Activated CD4-positive, alpha-beta T cell treated with anti-CD3 and anti-CD28 coated beads for 36 hours (primary cell): ENCODE measurements at regions not wholly inside any gene's neighbourhood (a gene's known extent, or its start where the extent isn't known, plus 50 kb on each side); places are given as distances from the start of the nearest gene placed in this dataset.
A peak's percentile ranks its signal among the peaks of the same experiment; 100 is the strongest.

Source experiments
- ATAC-seq: fragments of 200-7000 bp; cut with Tn5 transposase; one replicate; pipeline ENCODE4 v1.10.0; 2021; ENCODE audit warnings: mild to moderate bottlenecking, moderate library complexity
- CTCF ChIA-PET: fragments of 350-600 bp; sonication (Branson Sonifier 250); formaldehyde crosslinking; loops from one replicate; lab custom pipeline; 2021; ENCODE audit warnings: antibody characterized with exemption; lab: Charles Lee
- POLR2A ChIA-PET: fragments of 350-600 bp; sonication (Branson Sonifier 250); formaldehyde crosslinking; loops from one replicate; lab custom pipeline; 2021; ENCODE audit warnings: antibody characterized with exemption, inconsistent platforms; lab: Charles Lee
- DNase-seq: peaks from one replicate; pipeline ENCODE4 v3.0.0-alpha.2; 2020
- H3K27ac Mint-ChIP-seq: one replicate; pipeline ENCODE4 v1.8.0; 2021; ENCODE audit warnings: mixed read lengths
- H3K27me3 Mint-ChIP-seq: one replicate; pipeline ENCODE4 v1.8.0; 2021; ENCODE audit warnings: mixed read lengths
- H3K36me3 Mint-ChIP-seq: one replicate; pipeline ENCODE4 v1.8.0; 2021; ENCODE audit warnings: low read depth, mixed read lengths
- H3K4me1 Mint-ChIP-seq: one replicate; pipeline ENCODE4 v1.8.0; 2021; ENCODE audit warnings: mixed read lengths
- H3K4me3 Mint-ChIP-seq: one replicate; pipeline ENCODE4 v1.8.0; 2021; ENCODE audit warnings: mild to moderate bottlenecking, moderate library complexity, mixed read lengths
- H3K9me3 Mint-ChIP-seq: one replicate; pipeline ENCODE4 v1.8.0; 2021; ENCODE audit warnings: low read depth, mixed read lengths
- intact Hi-C, 2 experiments: fragments of 100-400 bp; cut with DNase I in 1 of 2; cut with micrococcal nuclease in 1 of 2; formaldehyde crosslinking; loops; one replicate each; pipeline versions ENCODE4 v1.14.2 to v1.15.1; 2022 to 2024; cut with DNase I, micrococcal nuclease

DNA sequence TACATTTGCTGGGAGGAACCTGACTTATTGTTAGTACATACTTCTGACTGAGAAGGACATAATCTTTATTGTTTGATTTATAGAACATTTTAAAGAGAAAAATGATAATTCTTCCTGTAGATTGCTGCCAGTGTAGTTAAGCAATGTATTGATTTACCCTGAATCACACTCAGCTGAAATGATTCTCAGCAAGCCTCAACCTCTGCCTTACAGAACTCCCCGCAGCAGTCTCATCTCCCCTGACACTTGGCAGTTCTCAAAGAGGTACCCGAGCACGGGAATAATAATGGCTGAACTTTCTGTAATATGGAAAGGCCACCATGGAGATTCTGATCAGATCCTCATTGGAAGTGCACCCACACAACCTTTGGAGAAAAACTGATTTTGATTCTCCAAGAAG lies 74.9 kb upstream of the RFX3 start:
- ChIA-PET CTCF (interaction anchor here (0.7 kb wide), 1 partner anchor 1134 kb away, joined by 4 read pairs; no protein-coding TSS in a partner anchor), POLR2A (no interaction called here)
- H3K4me3 Mint-ChIP-seq, result no peak overlapping the region
- no peaks in the 10 kb centered on the region for H3K4me1 Mint-ChIP-seq
- DNase-seq (no peak), ATAC-seq (no peak)
- intact Hi-C loops, result no loop called here
- no peaks in the 10 kb centered on the region for H3K9me3 Mint-ChIP-seq
- H3K27ac Mint-ChIP-seq, result no peak overlapping the region
- no peaks in the 10 kb centered on the region for H3K27me3 Mint-ChIP-seq
- no peaks in the 10 kb centered on the region for H3K36me3 Mint-ChIP-seq

DNA sequence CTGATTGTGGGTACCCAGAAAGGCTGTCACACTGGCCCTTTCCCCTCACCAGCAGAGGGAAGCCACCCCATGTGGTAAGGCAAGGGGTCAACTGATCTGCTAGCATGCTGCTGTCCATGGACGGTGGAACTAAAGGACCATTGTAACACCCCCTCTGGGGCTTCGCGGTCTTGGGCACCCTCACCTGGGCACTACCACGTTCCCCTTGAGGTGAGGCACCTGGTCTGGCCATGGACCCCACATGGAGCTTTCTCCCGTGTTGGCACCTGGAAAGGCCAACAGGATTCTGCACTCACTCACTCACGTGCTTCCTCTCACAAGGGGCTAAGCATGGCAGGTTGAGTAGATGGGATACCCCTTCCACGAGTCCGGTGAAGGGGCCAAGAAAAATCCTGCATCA lies 72.0 kb upstream of the RFX3 start:
- H3K27me3 Mint-ChIP-seq, result no peaks in the 10 kb centered on the region
- intact Hi-C loops, result no loop called here
- POLR2A ChIA-PET, result no interaction called here
- H3K27ac Mint-ChIP-seq, result no peak overlapping the region
- H3K36me3 Mint-ChIP-seq, result peaks cover under 1% of the 10 kb centered on the region
- CTCF ChIA-PET, result interaction anchor here (1.7 kb wide), 1 partner anchor 9 kb away, joined by 6 read pairs; no protein-coding TSS in a partner anchor
- DNase-seq (no peak), ATAC-seq (no peak)
- peaks cover under 1% of the 10 kb centered on the region for H3K9me3 Mint-ChIP-seq
- no peaks in the 10 kb centered on the region for H3K4me1 Mint-ChIP-seq
- no peak overlapping the region for H3K4me3 Mint-ChIP-seq

DNA sequence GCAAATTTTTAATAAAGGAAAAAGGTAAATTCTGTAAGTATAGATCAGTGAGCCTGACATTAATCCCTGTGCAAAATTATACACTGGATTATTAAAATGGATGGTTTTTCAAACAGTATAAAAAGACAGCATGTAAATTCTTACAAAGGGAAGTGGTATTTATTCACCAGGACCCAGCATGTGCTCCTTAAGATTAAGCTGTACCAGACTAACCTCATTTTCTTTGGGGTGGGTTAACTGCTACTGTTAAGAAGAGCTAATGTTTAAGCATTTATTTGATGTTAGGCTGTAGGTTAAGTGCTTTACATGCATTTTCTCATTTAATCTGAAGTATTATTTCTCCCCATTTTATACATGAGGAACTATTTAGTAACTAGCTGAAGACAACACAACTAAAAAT lies 60.3 kb upstream of the RFX3 start:
- Mint-ChIP-seq H3K4me3 (no peak overlapping the region), H3K27ac (no peak overlapping the region), H3K9me3 (peaks cover 51% of the 10 kb centered on the region), H3K36me3 (peaks cover 21% of the 10 kb centered on the region), H3K4me1 (no peaks in the 10 kb centered on the region), H3K27me3 (no peaks in the 10 kb centered on the region)
- CTCF ChIA-PET, result no interaction called here
- ATAC-seq, result no peak
- POLR2A ChIA-PET, result no interaction called here
- intact Hi-C loops, result no loop called here
- no peak for DNase-seq

DNA sequence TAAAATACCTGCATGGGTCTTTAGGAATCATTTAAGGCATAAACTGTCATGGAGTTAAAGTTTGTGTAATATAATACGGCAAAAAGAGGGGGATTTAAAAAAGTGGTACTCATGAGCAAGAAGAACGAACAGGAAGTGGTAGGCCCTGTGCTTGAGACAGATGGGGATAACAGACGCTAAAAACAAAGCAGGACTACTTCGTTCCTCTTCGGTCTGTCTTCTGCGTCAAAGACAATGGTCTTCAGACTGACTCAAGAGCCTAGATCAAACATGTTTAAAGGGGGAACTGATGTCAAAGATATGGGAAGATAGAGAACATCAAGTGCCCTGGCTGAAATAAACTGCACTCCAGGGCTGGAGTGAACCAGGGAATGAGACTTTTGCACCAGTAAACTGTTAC lies 59.8 kb upstream of the RFX3 start:
- Mint-ChIP-seq H3K4me1 (no peaks in the 10 kb centered on the region), H3K27ac (no peak overlapping the region), H3K9me3 (peaks cover 53% of the 10 kb centered on the region), H3K27me3 (no peaks in the 10 kb centered on the region), H3K4me3 (no peak overlapping the region), H3K36me3 (peaks cover 21% of the 10 kb centered on the region)
- ChIA-PET CTCF (no interaction called here), POLR2A (no interaction called here)
- no peak for DNase-seq
- no peak for ATAC-seq
- intact Hi-C loops, result no loop called here

DNA sequence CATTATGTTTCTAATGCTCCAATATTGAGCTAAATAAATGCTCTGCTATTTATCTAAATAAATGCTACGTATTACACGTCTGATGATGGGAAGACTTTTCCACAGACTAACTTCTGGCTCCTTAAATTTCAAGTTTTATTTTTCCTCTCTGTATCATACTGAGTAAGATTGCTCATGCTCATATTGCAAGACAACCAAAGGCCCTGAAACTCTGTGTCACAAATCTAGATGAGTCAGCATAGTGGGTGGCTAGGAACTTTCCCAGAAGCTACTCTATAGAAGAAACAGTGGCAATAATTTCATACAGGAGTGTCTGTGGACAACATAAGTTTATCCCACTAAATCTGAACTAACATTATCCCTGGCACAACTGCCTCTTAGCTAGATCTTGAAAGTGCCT lies 53.0 kb upstream of the RFX3 start:
- ATAC-seq (peak; percentile 100), DNase-seq (peak; percentile 37)
- Mint-ChIP-seq H3K36me3 (peaks cover 26% of the 10 kb centered on the region), H3K27me3 (no peaks in the 10 kb centered on the region), H3K4me1 (peaks cover 8% of the 10 kb centered on the region), H3K9me3 (peaks cover 43% of the 10 kb centered on the region), H3K27ac (peak overlapping the region; percentile 68), H3K4me3 (no peak overlapping the region)
- CTCF ChIA-PET, result interaction anchor here (0.9 to 1.0 kb wide), 2 partner anchors 26 to 53 kb away, joined by 3 to 4 read pairs; no protein-coding TSS in a partner anchor
- POLR2A ChIA-PET, result interaction anchor here (1.0 kb wide), 1 partner anchor 51 kb away, joined by 3 read pairs; no protein-coding TSS in a partner anchor
- intact Hi-C loops, result loop anchor here (2.0 to 5.0 kb wide), 3 partner anchors 51 to 191 kb away; partner anchors contain the start of gene RFX3 (in 1 of the 2)

DNA sequence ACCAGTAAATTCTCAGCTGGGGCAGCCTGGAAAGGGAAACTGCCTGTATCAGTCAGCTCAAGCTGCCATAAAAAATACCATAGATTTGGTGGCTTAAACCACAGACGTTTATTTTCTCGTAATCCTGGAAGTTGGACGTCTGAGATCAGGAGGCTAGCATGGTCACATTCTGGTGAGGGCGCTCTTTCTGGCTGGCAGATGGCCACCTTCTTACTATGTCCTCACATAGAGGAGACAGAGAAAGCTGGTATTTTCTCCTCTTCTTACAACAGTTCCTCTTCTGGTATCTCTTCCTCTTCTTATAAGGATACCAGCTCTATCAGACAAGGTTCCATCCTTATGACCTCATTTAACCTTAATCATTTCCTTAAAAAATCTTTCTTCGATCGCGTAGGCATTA lies 50.5 kb upstream of the RFX3 start:
- DNase-seq (no peak), ATAC-seq (no peak)
- Mint-ChIP-seq H3K4me1 (peaks cover 8% of the 10 kb centered on the region), H3K36me3 (peaks cover 20% of the 10 kb centered on the region), H3K27me3 (no peaks in the 10 kb centered on the region), H3K27ac (no peak overlapping the region), H3K4me3 (no peak overlapping the region), H3K9me3 (peaks cover 23% of the 10 kb centered on the region)
- CTCF ChIA-PET, result interaction anchor here (1.2 kb wide), 1 partner anchor 8 kb away, joined by 5 read pairs; no protein-coding TSS in a partner anchor
- intact Hi-C loops, result loop anchor here (5.0 kb wide), 2 partner anchors 49 to 189 kb away; partner anchors contain the start of gene RFX3 (in 1 of the 2)
- POLR2A ChIA-PET, result no interaction called here

DNA sequence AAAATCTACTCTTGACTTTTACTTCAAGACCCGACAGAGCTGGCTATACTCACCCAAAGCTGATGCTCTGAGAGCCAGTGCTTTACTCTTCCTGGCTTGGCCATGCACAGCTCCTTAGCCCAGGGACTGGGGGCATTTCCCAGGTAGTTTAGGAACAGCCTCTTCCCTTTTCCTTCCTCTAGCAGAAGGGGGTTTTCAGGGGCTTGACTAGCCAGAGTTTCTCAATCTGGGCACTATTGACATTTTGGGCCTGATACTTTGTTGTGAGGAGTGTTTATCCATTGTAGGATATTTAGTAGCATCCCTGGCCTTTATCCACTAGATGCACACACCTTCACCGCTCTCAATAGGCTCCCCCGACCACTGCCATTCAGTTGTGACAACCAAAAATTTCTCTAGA lies 50.0 kb upstream of the RFX3 start:
- no peaks in the 10 kb centered on the region for H3K27me3 Mint-ChIP-seq
- peaks cover 18% of the 10 kb centered on the region for H3K9me3 Mint-ChIP-seq
- intact Hi-C loops, result loop anchor here (5.0 kb wide), 2 partner anchors 49 to 189 kb away; partner anchors contain the start of gene RFX3 (in 1 of the 2)
- no peak overlapping the region for H3K4me3 Mint-ChIP-seq
- no peak for DNase-seq
- ChIA-PET POLR2A (no interaction called here), CTCF (interaction anchor here (0.7 kb wide), 1 partner anchor 178 kb away, joined by 3 read pairs; no protein-coding TSS in a partner anchor)
- H3K27ac Mint-ChIP-seq, result no peak overlapping the region
- peaks cover 15% of the 10 kb centered on the region for H3K36me3 Mint-ChIP-seq
- peaks cover 8% of the 10 kb centered on the region for H3K4me1 Mint-ChIP-seq
- ATAC-seq, result no peak
